OCI-M1 (cell line): ENCODE measurements at regions not wholly inside any gene's neighbourhood (a gene's known extent, or its start where the extent isn't known, plus 50 kb on each side); places are given as distances from the start of the nearest gene placed in this dataset.

ENCODE experiments used
- DNase-seq: peaks from one replicate; lab custom pipeline; 2025; lab: John Stamatoyannopoulos, UW

- DNase-seq, result no peak
Observed at GRCh38 chr2:21501376-21502027, 377.7 kb downstream of the TDRD15 start.

DNA sequence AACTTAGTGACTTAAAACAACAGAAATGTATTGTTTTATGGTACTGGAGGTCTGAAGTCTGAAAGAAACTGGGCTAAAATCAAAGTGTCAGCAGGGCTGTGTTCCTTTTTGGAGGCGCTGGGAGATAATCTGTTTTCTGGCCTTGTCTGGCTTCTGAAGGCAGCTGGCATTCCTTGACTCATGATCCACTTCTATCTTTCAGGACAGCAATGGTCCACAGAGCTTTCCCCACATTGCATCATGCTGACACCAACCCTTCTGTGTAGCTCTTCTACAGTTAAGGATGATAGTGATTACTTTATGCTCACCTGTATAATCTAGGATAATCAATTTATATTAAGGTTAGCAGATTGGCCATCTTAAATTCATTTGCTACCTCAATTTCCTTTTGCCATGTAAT lies 392.1 kb downstream of the TDRD15 start:
- peak; percentile 71 for DNase-seq

DNA sequence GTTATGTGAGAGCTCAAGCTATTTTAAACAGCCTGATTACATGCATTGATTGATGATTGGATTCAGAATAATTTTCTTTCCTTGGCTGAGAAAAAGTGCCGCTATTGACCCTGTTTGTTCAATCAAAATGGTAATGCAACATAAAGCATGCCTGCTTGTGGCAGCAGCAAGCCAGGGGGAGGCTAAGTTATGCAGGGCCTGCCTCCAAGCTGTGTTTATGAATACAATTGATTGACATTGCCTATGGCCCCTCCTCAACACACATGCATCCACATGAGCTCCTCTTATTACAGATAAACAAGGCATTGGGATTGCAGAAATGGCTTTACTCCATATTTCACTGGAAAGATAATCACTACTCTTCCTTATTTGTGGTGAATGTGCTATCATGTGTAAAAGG lies 395.6 kb downstream of the TDRD15 start:
- DNase-seq, result no peak

- DNase-seq, result no peak
Observed at GRCh38 chr2:21519821-21520220, 396.1 kb downstream of the TDRD15 start.

- DNase-seq, result no peak
Observed at GRCh38 chr2:21535826-21536225, 412.1 kb downstream of the TDRD15 start.

DNA sequence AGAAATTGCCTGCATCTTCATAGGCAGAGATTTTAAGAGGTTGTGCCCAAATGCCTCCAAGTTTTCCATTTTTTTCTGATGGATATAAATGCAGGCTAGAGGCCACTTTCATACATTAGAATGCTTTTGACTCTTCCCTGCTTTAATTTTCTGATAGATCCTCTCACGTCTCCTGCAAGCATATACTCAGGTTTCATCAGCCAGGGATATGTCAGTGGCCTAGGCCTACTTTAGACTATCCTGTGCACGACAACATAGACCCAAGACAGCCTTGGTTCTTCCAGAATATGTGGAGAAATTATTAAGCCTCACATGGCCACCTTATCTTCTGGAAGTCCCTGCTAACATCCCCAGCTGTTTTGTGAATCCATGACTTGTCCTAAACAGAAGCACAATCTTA lies 415.9 kb downstream of the TDRD15 start:
- no peak for DNase-seq

DNA sequence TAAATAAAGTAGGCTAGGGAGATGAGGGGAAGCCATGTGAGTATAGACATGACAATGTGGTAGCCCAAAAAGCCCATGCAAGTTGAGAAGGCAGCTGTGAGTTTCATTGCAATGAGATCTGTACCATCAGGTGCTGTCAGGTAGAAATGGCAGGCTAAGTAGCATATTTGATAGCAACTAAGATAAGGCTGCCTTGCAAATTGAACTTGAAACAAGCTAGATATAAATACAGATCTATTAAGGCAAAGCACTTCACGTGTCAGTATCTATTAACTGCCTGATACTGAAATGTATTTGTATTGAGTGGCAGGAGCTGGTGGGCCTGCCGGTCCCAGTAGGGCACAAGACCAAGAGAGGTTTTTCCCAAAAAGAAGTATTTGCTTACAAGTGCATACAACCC lies 419.9 kb downstream of the TDRD15 start:
- DNase-seq, result no peak

DNA sequence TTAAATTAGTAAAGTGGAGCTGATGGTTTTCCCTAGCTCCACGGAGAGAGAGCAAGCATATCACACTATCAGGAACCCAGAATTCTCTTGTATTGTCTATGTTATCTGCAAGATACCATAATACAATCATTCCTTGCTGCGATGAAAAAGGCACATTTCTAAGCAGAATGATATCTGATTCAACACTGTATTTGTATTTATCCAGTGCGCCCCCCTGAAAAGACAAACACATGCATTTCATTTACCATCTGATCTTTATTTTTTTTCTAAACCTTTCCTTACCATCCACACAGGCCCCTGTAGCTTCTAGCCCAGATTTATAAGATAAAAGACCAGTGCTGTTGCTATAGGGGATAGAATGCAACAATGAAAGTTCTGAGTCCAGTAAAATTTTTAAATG lies 420.6 kb downstream of the TDRD15 start:
- DNase-seq, result no peak

- DNase-seq, result no peak
Observed at GRCh38 chr2:21552981-21553380, 429.2 kb downstream of the TDRD15 start.

DNA sequence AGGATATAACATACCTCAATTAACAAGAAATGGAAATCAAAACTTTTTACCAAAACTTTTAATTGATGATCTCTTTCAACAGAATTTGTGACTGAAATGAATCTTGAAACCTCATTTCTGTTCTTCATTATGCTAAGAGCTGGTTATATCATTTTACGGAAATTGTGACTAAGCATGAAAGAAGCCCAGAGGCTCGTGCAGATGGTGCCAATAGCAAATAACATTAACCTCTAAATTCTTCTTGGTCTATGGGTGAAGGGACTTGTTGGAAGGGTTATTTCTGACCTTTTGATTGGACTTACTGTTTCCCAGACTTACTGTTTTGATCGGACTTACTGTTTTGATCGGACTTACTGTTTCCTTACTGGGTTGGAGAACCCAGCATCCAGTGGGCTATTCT lies 435.6 kb downstream of the TDRD15 start:
- no peak for DNase-seq

DNA sequence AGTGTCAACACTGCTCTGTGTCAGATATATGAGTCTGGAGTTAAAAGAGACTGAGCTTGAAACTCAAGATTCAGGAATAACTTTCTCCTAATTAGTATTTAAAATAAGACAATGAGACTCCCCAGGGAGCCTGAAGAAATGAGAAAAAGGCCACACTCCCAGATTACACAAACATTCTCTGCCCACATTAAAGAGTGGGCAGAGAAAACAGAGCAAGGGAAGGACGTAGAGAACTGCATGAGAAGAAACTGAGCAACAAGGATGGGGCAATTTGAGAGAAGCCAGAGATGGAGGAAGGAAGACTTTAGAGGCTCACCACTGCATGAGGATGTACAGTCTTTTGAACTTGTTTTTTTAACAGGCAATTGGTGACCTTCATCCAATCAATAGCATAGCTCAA lies 438.2 kb downstream of the TDRD15 start:
- no peak for DNase-seq

DNA sequence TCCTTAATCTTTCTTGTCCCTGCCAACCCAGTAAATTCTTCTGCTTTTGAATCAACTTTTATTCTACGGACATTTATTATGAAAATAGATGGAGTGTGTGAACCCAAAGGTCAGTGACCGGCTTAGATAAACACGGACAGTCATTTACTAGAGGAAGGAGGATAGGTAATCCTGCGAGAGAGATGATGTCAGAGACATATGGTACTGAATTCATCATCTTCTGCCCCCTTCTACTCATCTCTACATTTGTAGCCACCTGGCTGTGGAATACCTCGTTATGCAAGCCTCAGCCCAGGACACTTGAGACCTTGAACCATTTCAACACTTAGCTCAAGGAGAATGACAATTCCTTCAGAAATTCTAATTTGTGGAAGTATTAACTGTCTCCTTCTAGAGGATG lies 443.6 kb downstream of the TDRD15 start:
- DNase-seq, result no peak

DNA sequence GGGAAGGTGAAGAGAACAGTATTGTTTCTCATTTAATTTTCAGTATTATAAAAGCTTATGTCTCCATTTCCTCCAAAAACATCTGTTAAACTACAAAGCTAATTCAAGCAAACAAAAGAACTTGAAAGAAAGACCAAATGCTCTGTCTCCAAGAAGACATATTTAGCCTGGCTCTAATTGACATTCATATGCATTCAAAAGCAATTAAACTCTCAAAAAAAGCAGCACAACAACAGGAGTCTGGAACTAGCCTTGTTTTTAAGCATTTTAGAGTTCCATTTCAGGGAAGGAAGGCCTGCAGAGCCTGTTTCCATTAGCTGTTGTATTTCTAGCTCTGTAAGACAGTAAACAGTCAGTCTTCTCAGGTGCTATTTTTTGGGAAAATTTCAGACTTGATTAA lies 447.9 kb downstream of the TDRD15 start:
- no peak for DNase-seq

DNA sequence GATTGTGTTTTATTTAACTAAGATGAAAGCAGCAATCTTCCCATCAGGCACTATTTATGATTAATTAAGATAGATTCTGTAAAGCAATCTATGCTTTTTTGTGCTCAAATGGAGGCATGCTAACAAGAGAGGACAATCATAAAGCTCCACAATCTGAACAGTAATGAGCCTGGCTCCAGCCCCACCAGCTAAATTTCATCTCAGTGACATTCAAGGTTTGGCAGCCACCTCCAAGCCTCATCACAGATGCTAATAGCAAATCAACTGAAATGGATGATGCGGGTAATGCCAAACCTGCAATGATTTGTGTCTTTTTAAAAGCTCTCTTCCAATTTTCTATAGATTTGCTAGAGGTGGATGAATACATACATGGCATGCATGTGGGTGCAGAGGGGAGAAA lies 456.6 kb downstream of the TDRD15 start:
- DNase-seq, result no peak

- DNase-seq, result peak; percentile 6
Observed at GRCh38 chr2:21585881-21586280, 462.1 kb downstream of the TDRD15 start.

DNA sequence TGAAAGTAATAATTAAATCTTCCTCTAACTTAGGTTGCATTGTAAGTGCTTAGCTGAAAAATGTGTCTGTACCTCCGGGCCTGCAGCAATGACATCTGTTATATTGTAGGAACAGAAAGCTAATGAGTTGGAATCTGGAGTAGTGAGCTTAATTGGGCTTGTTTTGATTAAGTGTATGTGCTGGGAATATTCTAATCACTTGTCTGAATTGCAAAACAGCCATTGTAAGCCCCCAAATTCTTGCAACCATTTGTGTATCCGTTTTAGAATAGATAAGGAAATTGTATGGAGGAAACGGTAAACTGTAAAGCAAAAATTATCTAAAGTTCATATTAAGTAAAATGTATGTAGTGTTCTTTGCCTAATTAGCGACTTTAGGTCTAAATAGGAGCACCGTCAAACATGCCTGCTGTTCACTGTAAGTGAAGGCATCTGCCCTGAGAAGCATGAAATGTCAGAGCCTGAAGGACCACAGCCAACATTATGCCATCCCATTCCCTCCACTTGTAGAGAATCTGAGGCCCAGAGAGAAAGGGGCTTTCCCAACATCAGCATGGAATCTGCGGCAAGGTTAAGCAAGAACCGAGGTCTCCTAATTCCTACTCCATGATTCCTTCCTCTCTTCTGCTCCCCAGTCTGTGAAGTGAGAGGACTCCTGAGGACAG lies 466.4 kb downstream of the TDRD15 start:
- no peak for DNase-seq

GRCh38 chr2:21591926-21592325 lies 468.2 kb downstream of the TDRD15 start:
- no peak for DNase-seq

GRCh38 chr2:21599417-21599816 lies 475.6 kb downstream of the TDRD15 start:
- no peak for DNase-seq

DNA sequence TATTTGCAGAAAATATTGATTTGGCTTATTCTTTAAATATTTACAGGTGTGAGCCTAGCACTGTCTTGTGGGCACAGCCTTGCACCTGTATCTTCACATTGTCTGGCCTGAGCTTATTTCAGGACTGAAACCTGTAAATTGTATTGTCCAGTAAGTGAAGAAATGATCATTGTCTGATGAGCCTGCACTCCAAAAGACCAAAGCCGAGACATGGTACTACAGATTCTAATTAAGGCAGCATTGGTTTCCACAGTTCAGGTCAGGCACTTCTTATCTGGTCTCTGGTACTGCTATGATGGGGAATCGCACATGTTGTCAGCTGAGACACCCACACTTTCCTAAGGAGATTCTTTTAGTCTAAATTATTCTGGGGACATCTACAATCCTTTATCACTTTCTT lies 479.0 kb downstream of the TDRD15 start:
- DNase-seq, result no peak

- DNase-seq, result no peak
Observed at GRCh38 chr2:21607572-21607971, 483.8 kb downstream of the TDRD15 start.

- DNase-seq, result no peak
Observed at GRCh38 chr2:21610304-21610703, 486.5 kb downstream of the TDRD15 start.

DNA sequence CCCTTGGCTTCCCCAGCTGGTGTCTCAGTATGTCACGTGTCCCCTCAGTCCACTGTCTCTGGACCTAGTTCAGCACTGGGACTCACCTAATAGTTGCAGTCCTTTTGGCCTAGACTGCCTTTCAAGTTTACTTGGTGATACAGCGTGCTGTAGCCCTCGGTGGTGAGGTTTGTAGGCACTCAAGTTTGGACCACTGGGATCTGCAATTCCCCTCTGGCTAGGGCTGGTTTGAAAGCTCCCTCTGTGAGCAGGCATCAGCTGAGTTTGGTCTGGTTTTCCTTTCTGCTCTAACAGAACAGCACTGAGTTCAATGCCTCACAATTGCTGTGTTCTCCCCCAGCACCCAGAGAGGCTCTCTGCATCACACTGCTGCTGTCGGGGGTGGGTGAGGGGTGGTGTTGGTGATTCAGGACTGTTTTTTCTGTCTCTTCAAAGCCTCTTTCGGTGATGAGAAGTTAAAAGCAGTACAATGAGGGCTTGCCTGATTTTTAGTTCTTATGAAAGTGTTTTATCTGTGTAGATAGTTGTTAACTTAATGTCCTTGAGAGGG lies 494.2 kb downstream of the TDRD15 start:
- DNase-seq, result no peak

DNA sequence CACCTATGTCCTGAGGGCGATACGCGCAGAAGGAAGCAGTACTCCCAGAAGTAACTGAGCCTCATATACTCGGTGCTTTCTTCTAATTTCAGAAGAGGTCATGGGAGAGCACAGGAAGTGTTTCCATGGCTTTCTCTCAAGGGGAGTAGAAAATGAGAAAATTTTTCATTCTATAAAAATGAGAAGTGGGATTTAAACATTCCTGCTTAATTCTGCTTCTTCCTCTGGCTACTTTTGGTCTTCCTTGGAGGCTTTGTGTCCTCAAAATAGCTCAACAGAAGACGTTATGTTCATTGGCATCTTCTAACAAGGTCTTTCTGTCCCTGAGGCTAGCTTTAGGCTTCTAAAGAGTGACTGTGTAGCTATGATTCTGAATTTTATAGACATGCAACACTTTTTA lies 497.0 kb downstream of the TDRD15 start:
- DNase-seq, result no peak

DNA sequence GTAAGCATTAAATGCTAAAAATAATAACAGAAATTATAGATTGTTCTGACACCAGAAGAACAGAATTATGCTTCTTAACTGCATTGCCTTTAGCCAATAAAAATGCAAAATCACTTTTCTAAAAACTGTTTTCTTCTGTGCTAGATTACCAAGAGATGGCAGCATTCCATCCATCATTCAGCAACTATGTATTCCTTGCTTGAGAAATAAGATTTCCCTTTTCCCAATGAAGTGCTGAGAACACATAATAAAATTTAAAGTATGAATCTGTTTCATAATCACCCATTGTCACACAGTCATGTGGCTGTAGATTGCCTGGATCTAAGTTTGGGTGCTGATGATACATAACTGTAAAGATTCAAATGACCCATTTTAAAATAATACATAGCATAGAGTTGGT lies 504.2 kb downstream of the TDRD15 start:
- DNase-seq, result no peak
